ENCODE measurements at regions not wholly inside any gene's neighbourhood (a gene's known extent, or its start where the extent isn't known, plus 50 kb on each side); places are given as distances from the start of the nearest gene placed in this dataset.

DNA sequence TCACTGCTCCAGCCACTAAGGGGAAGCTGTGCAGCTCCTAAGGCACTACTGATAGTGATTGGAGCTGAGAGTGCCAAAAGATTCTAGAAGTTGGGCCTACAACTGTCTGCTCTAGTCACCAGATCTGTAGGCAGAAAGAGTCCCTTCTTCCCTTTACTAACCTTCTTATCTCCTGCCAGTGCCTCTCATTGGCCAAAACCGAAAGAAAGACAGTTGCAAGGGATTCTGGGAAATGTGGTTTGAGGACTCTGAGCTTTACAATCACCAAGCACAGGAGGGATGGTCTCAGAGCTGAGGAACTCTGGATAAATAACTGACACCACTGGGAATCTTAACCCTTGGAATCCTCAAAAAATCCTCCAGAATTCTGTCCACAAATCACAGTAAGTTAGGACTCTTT is 615.8 kb downstream of the CCSER2 start:
- no peak for DNase-seq
- TF ChIP-seq, protein P1, sequence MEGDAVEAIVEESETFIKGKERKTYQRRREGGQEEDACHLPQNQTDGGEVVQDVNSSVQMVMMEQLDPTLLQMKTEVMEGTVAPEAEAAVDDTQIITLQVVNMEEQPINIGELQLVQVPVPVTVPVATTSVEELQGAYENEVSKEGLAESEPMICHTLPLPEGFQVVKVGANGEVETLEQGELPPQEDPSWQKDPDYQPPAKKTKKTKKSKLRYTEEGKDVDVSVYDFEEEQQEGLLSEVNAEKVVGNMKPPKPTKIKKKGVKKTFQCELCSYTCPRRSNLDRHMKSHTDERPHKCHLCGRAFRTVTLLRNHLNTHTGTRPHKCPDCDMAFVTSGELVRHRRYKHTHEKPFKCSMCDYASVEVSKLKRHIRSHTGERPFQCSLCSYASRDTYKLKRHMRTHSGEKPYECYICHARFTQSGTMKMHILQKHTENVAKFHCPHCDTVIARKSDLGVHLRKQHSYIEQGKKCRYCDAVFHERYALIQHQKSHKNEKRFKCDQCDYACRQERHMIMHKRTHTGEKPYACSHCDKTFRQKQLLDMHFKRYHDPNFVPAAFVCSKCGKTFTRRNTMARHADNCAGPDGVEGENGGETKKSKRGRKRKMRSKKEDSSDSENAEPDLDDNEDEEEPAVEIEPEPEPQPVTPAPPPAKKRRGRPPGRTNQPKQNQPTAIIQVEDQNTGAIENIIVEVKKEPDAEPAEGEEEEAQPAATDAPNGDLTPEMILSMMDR (IDR thresholded peaks at IDR 0.05; ENCODE audit: low read depth, low read length, missing control alignments) = no peak
- H3K27ac ChIP-seq = no peak overlapping the region
- no peaks in the 10 kb centered on the region for H3K27me3 ChIP-seq (replicated peaks)
- no peaks in the 10 kb centered on the region for H3K36me3 ChIP-seq (replicated peaks)
- in situ Hi-C loops (cut with HindIII; ENCODE audit: low pct_ligation_motif_present, low sequenced_read_pairs) = no loop called here
- H3K4me3 ChIP-seq (ENCODE audit: low read depth, low read length) = no peak overlapping the region

DNA sequence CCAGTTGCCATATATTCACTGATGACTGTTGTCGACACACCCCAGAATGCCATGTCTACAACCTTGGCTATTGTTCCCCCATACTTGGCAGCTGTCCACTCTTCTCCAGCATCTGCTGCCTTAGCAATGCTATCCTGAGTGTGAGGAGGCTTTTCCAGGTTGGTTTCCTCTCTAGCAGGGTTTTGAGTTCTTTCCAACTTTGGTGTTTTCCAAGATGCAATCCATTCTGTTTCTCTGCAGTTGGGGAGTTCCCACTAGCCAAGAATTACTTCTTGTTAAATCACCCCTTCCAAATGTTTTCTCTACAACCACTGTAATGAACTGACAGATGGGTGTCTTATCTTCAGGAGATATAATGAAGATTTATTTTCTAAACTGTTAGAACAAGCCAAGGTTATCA is 617.4 kb downstream of the CCSER2 start:
- no peaks in the 10 kb centered on the region for H3K36me3 ChIP-seq (replicated peaks)
- no peaks in the 10 kb centered on the region for H3K27me3 ChIP-seq (replicated peaks)
- H3K27ac ChIP-seq = no peak overlapping the region
- H3K4me3 ChIP-seq (ENCODE audit: low read depth, low read length) = no peak overlapping the region
- TF ChIP-seq, protein P1 (IDR thresholded peaks at IDR 0.05; ENCODE audit: low read depth, low read length, missing control alignments) = no peak
- in situ Hi-C loops (cut with HindIII; ENCODE audit: low pct_ligation_motif_present, low sequenced_read_pairs) = no loop called here
- DNase-seq = no peak

DNA sequence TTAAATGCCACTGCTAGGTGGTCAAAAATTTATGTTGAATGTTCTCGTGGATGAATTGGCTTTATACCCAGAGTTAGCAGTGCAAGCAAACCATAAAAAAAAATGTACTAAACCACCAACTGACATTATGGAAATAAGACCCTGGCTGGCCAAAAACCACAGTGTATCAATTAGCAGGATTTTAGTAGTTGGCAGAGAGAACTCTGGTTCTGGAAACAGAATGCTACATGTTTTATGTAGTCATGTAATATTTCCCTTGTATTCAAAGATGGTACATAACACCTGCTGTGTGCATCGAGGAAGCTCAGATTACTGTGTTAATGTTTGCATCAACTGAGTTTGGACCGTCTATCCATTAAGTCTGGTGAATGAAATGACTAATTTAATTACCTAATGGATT is 618.5 kb downstream of the CCSER2 start:
- in situ Hi-C loops (cut with HindIII; ENCODE audit: low pct_ligation_motif_present, low sequenced_read_pairs) = no loop called here
- H3K36me3 ChIP-seq (replicated peaks) = no peaks in the 10 kb centered on the region
- no peak for DNase-seq
- H3K27me3 ChIP-seq (replicated peaks) = no peaks in the 10 kb centered on the region
- no peak overlapping the region for H3K27ac ChIP-seq
- H3K4me3 ChIP-seq (ENCODE audit: low read depth, low read length) = no peak overlapping the region
- TF ChIP-seq, protein P1 (IDR thresholded peaks at IDR 0.05; ENCODE audit: low read depth, low read length, missing control alignments) = no peak

DNA sequence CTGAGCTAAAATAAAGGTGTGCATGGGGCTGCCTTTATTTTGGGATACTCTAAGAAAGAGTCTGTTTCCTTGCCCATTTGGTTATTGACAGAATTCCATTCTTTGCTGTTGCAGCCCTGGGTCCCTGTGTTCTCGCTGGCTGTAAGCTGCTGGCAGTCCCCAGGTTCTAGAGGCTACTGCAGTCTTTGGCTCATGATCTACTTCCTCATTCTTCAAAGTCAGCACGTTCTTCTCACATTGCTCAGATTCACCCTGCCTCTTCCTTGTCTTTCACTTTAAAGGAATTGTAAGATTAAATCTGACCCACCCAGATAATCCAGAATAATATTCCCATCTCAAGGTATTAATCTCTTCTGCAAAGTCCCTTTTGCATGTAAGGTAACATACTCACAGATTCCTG is 620.3 kb downstream of the CCSER2 start:
- Histone ChIP-seq H3K4me3 (ENCODE audit: low read depth, low read length) (no peak overlapping the region), H3K27ac (no peak overlapping the region), H3K36me3 (replicated peaks) (no peaks in the 10 kb centered on the region), H3K27me3 (replicated peaks) (no peaks in the 10 kb centered on the region)
- TF ChIP-seq, protein P1 (IDR thresholded peaks at IDR 0.05; ENCODE audit: low read depth, low read length, missing control alignments) = no peak
- in situ Hi-C loops (cut with HindIII; ENCODE audit: low pct_ligation_motif_present, low sequenced_read_pairs) = no loop called here
- no peak for DNase-seq

DNA sequence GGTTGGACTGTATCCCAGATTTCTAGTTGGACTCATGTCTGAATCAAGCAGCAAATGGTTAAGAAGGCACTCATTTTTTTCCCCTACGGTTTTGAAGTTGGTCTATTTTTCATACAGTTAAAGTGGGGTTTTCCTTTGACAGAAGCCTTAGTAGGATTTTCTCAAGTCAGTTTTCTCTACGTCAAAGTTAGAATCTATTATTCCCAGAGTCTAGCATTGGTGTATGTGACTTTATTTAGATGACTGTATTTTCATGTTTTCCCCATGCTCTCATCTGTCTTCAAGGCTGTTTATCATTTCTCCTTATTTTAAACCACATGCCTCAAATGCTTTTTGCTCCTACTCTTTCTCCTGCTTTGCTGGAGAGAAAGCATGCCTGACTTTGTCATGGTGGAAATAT is 623.2 kb downstream of the CCSER2 start:
- H3K4me3 ChIP-seq (ENCODE audit: low read depth, low read length) = no peak overlapping the region
- H3K36me3 ChIP-seq (replicated peaks) = no peaks in the 10 kb centered on the region
- in situ Hi-C loops (cut with HindIII; ENCODE audit: low pct_ligation_motif_present, low sequenced_read_pairs) = no loop called here
- no peak overlapping the region for H3K27ac ChIP-seq
- no peak for DNase-seq
- TF ChIP-seq, protein P1 (IDR thresholded peaks at IDR 0.05; ENCODE audit: low read depth, low read length, missing control alignments) = no peak
- no peaks in the 10 kb centered on the region for H3K27me3 ChIP-seq (replicated peaks)

DNA sequence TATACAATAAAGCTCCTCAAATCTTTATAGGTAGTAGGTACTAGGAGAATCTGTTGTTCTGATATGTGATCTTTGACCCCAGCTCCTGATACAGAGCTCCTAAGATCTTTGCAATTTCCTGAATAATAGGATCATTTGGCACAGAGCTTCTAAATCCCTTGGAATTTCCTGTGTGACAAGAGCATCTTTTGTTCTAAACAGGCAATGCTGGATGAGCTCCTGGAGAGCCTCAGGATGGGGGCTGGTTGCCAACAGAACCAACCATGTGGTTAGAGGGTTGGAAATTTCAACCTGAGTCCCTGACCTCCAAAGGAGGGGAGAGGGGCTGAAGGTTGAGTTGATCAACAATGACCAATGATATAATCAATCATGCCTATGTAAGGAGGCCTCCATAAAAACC is 629.0 kb downstream of the CCSER2 start:
- H3K27ac ChIP-seq = no peak overlapping the region
- TF ChIP-seq, protein P1 (IDR thresholded peaks at IDR 0.05; ENCODE audit: low read depth, low read length, missing control alignments) = no peak
- H3K27me3 ChIP-seq (replicated peaks) = no peaks in the 10 kb centered on the region
- H3K36me3 ChIP-seq (replicated peaks) = no peaks in the 10 kb centered on the region
- DNase-seq = no peak
- H3K4me3 ChIP-seq (ENCODE audit: low read depth, low read length) = no peak overlapping the region
- in situ Hi-C loops (cut with HindIII; ENCODE audit: low pct_ligation_motif_present, low sequenced_read_pairs) = no loop called here
